Activated T-helper 2 cell treated with anti-CD3 and anti-CD28 coated beads, Interferon-gamma antibody, Interleukin-2, Interleukin-4, amounts not matched to agents 10 μg/mL and 5 μg/mL and 100 μg/mL, durations not matched to agents 14 hours and 24 hours and 36 hours (primary cell): ENCODE measurements at regions not wholly inside any gene's neighbourhood (a gene's known extent, or its start where the extent isn't known, plus 50 kb on each side); places are given as distances from the start of the nearest gene placed in this dataset.

Experiments used
- DNase-seq: peaks from one replicate; pipeline ENCODE4 v3.0.0; 2021; ENCODE audit warnings: low spot score
- H3K27ac Mint-ChIP-seq: one replicate; pipeline ENCODE4 v1.8.0; 2021; ENCODE audit warnings: mixed read lengths
- H3K27me3 Mint-ChIP-seq: one replicate; pipeline ENCODE4 v1.8.0; 2021; ENCODE audit warnings: low read depth, mixed read lengths
- H3K36me3 Mint-ChIP-seq: one replicate; pipeline ENCODE4 v1.8.0; 2021; ENCODE audit warnings: low read depth, mixed read lengths
- H3K4me1 Mint-ChIP-seq: one replicate; pipeline ENCODE4 v1.8.0; 2021; ENCODE audit warnings: low read depth, mixed read lengths
- H3K4me3 Mint-ChIP-seq: one replicate; pipeline ENCODE4 v1.8.0; 2021; ENCODE audit warnings: low read depth, mild to moderate bottlenecking, moderate library complexity, mixed read lengths
- H3K9me3 Mint-ChIP-seq: one replicate; pipeline ENCODE4 v1.8.0; 2021; ENCODE audit warnings: mixed read lengths
- intact Hi-C: fragments of 100-400 bp; cut with micrococcal nuclease; formaldehyde crosslinking; loops from one replicate; pipeline ENCODE4 v1.15.1; 2023

DNA sequence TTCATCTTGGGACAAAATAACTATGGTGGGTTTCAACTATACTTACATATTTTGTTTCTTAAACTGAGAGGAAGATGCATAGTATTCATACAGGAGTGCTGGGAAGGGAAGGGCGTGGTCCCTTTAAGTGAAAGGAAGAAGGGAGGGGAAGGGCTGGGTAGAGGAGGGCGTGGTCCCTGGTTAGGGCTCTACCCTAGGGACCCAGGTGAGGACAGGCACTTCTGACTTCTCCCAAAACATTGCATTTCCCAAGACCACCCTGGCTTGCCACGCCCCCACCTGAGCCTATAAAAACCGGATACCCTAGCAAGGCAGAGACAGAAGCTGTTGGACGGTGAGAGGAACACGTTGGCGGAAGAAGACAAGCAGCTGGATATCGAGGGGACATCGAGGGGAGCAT is 157.6 kb upstream of the PLXNA4 start:
- H3K27ac Mint-ChIP-seq, result no peak overlapping the region
- H3K4me1 Mint-ChIP-seq, result no peaks in the 10 kb centered on the region

DNA sequence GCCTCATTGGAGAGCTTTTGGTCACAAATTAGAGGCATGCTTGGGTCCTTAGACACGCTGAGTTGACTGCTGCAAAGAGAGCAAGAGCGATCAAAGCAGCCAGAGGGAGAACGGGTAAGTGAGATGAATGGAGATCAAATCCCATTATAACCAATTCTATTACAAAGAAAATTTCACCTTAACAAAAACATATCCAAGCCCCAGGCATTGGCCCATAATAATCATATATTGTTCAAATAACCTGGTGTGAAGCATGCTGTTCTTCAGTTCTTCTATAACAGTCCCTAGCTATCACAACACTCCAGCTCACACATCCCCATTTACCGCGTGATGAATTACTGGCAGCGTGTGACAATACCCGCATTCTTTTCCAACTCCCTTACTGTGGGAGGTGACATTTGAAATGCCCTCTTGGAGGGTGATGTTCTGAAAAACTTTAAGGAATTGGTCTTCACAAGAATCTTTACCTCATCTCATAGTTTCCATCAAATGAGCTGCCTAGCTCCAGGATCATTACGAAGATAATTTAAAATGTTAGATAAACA is 156.1 kb upstream of the PLXNA4 start:
- Mint-ChIP-seq H3K4me3 (no peak overlapping the region), H3K36me3 (no peaks in the 10 kb centered on the region), H3K9me3 (no peaks in the 10 kb centered on the region), H3K27me3 (peaks cover 5% of the 10 kb centered on the region), H3K27ac (no peak overlapping the region), H3K4me1 (no peaks in the 10 kb centered on the region)
- DNase-seq, result no peak
- intact Hi-C loops, result no loop called here

More for the DNA sequence above, 157.6 kb upstream of the PLXNA4 start:
- no peak for DNase-seq
- H3K9me3 Mint-ChIP-seq, result no peaks in the 10 kb centered on the region
- H3K27me3 Mint-ChIP-seq, result peaks cover 6% of the 10 kb centered on the region
- intact Hi-C loops, result no loop called here
- no peaks in the 10 kb centered on the region for H3K36me3 Mint-ChIP-seq
- no peak overlapping the region for H3K4me3 Mint-ChIP-seq

DNA sequence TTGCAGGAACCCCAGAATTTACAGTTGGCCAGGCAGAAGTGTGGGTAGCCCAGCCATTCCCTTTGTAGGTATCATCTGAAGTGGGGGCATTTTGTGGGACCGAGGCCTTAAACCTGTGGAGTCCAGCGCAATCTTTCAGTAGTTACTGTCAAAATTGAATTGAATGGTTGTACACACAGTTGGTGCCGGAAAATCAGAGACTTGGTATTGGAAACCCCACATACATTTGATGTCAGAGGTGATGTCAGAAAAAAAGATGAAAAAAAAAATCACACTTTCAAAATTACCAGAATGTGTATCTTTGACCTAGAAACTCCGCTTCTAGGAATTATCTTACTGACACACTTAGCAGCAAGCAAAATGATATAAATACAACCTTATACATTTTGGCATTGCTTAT is 153.8 kb upstream of the PLXNA4 start:
- intact Hi-C loops, result no loop called here
- H3K4me1 Mint-ChIP-seq, result no peaks in the 10 kb centered on the region
- no peaks in the 10 kb centered on the region for H3K9me3 Mint-ChIP-seq
- peaks cover 2% of the 10 kb centered on the region for H3K27me3 Mint-ChIP-seq
- no peak overlapping the region for H3K4me3 Mint-ChIP-seq
- no peak for DNase-seq
- no peaks in the 10 kb centered on the region for H3K36me3 Mint-ChIP-seq
- H3K27ac Mint-ChIP-seq, result no peak overlapping the region

DNA sequence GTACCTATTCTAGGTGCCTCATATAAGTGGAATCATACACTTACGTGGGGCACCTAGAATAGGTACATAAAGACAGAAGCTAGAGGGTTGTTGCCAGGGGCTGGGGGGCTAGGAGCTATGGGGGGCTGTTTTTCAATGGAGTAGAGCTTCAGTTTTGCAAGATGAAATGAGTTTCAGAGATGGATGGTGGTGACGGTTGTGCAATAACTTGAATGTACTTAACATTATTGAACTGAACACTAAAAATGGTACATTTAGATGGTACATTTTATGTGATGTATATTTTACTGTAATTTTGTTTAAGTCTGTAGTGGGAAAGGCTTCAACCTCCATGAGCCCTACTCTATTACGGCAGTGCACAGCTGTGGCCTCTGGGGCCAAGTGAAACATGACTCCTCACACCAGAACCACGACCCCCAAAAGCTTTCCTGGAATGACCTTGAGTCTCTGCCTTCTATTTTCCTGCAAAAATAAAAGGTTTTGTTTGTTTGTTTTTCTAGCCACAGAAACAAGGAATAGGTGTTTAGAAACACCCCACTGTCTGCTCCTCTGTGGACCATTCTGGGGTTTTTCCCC is 147.3 kb upstream of the PLXNA4 start:
- Mint-ChIP-seq H3K9me3 (peaks cover 18% of the 10 kb centered on the region), H3K27ac (no peak overlapping the region), H3K4me3 (no peak overlapping the region), H3K27me3 (no peaks in the 10 kb centered on the region), H3K4me1 (no peaks in the 10 kb centered on the region), H3K36me3 (no peaks in the 10 kb centered on the region)
- intact Hi-C loops, result no loop called here
- no peak for DNase-seq

GRCh38 chr7:132720835-132721234 is 144.6 kb upstream of the PLXNA4 start:
- Mint-ChIP-seq H3K36me3 (no peaks in the 10 kb centered on the region), H3K9me3 (peaks cover 20% of the 10 kb centered on the region), H3K4me1 (no peaks in the 10 kb centered on the region), H3K27ac (no peak overlapping the region), H3K27me3 (no peaks in the 10 kb centered on the region), H3K4me3 (no peak overlapping the region)
- DNase-seq, result no peak
- intact Hi-C loops, result no loop called here

DNA sequence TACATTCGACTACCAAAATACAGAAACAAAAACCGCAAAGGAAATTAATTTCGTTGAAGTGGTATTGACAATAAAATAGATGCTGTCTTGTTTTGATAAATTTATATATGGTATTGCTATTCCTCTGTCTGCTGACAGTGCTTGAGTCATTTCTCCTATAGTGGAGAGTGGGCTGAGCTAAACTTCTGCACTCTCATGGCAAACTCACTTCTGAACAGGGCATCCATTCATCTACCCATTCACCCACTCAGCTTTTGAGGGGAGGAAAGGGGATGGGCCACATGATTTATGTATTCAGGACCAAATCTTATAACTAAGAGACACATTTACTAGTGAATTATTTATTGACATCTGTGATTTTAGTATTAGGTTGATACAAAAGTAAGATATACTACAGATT is 137.6 kb upstream of the PLXNA4 start:
- no peaks in the 10 kb centered on the region for H3K4me1 Mint-ChIP-seq
- DNase-seq, result no peak
- no peak overlapping the region for H3K4me3 Mint-ChIP-seq
- peaks cover 2% of the 10 kb centered on the region for H3K27me3 Mint-ChIP-seq
- peaks cover 6% of the 10 kb centered on the region for H3K9me3 Mint-ChIP-seq
- H3K36me3 Mint-ChIP-seq, result no peaks in the 10 kb centered on the region
- intact Hi-C loops, result no loop called here
- H3K27ac Mint-ChIP-seq, result no peak overlapping the region

DNA sequence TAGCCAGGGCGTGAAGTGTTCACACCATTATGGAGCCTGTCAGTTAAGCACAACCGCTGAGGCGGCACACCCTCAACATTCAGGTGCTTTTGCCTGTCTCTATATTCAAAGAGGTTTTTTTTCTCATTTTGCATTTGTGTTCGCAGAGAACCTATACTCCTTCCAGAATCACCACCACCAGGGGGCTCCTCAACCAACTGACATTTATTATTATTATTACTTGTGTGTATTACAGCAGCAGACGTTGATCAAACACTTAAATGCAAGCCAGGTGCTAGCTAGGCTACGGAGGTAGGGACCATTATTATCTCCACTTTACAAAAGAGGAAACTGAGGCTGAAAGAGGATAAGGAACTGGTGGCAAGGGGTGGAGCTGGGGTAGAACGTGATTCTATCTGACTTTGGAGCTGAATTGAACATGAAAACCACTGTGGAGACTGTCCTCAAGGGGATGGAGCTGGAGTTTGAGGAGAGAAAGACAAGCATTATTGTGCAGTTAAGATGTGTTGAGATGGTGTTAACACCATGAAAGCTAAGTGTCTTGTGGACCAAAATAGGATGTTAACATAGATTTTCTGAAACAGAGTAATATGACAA is 133.8 kb upstream of the PLXNA4 start:
- Mint-ChIP-seq H3K9me3 (no peaks in the 10 kb centered on the region), H3K27ac (no peak overlapping the region), H3K4me3 (no peak overlapping the region), H3K4me1 (no peaks in the 10 kb centered on the region), H3K27me3 (peaks cover 2% of the 10 kb centered on the region), H3K36me3 (no peaks in the 10 kb centered on the region)
- intact Hi-C loops, result no loop called here
- no peak for DNase-seq

- Mint-ChIP-seq H3K9me3 (no peaks in the 10 kb centered on the region), H3K27me3 (peaks cover 2% of the 10 kb centered on the region), H3K36me3 (no peaks in the 10 kb centered on the region), H3K27ac (no peak overlapping the region), H3K4me3 (no peak overlapping the region), H3K4me1 (no peaks in the 10 kb centered on the region)
- DNase-seq, result no peak
- intact Hi-C loops, result no loop called here
Observed at GRCh38 chr7:132708470-132708869, 132.2 kb upstream of the PLXNA4 start.

- H3K9me3 Mint-ChIP-seq, result no peaks in the 10 kb centered on the region
- no peak overlapping the region for H3K4me3 Mint-ChIP-seq
- H3K27ac Mint-ChIP-seq, result no peak overlapping the region
- intact Hi-C loops, result no loop called here
- H3K36me3 Mint-ChIP-seq, result no peaks in the 10 kb centered on the region
- H3K27me3 Mint-ChIP-seq, result peaks cover 2% of the 10 kb centered on the region
- H3K4me1 Mint-ChIP-seq, result no peaks in the 10 kb centered on the region
- DNase-seq, result no peak
Observed at GRCh38 chr7:132705146-132705545, 128.9 kb upstream of the PLXNA4 start.

GRCh38 chr7:132703742-132704141 is 127.5 kb upstream of the PLXNA4 start:
- no peaks in the 10 kb centered on the region for H3K36me3 Mint-ChIP-seq
- intact Hi-C loops, result no loop called here
- no peaks in the 10 kb centered on the region for H3K27me3 Mint-ChIP-seq
- no peak for DNase-seq
- H3K4me1 Mint-ChIP-seq, result no peaks in the 10 kb centered on the region
- no peak overlapping the region for H3K27ac Mint-ChIP-seq
- H3K4me3 Mint-ChIP-seq, result no peak overlapping the region
- H3K9me3 Mint-ChIP-seq, result no peaks in the 10 kb centered on the region

DNA sequence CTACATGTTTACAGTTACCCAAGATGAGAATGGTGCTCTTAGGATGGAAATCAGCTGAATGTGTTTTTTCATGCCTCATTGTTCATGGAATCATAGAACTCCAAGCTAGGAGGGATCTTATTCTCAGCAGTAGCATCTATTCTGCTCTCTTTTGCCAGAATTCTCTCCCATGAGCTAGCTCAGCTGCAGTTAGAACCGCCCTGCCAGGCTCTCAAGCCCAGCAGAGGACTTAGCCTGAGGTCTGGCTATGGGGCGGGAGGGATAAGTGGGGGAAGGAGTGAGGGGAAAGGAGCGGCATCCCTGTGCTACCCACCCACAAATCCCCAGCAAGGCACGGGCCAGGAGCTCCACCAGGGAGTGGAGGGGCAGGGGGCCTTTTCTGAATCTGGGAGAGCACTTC is 120.7 kb upstream of the PLXNA4 start:
- intact Hi-C loops, result no loop called here
- no peaks in the 10 kb centered on the region for H3K36me3 Mint-ChIP-seq
- H3K27ac Mint-ChIP-seq, result no peak overlapping the region
- H3K4me1 Mint-ChIP-seq, result no peaks in the 10 kb centered on the region
- no peak for DNase-seq
- no peak overlapping the region for H3K4me3 Mint-ChIP-seq
- no peaks in the 10 kb centered on the region for H3K27me3 Mint-ChIP-seq
- no peaks in the 10 kb centered on the region for H3K9me3 Mint-ChIP-seq

GRCh38 chr7:132696332-132696731 is 120.1 kb upstream of the PLXNA4 start:
- Mint-ChIP-seq H3K27ac (no peak overlapping the region), H3K9me3 (no peaks in the 10 kb centered on the region), H3K36me3 (no peaks in the 10 kb centered on the region), H3K27me3 (no peaks in the 10 kb centered on the region), H3K4me3 (no peak overlapping the region), H3K4me1 (no peaks in the 10 kb centered on the region)
- no peak for DNase-seq
- intact Hi-C loops, result no loop called here

GRCh38 chr7:132691201-132691600 is 114.9 kb upstream of the PLXNA4 start:
- Mint-ChIP-seq H3K27me3 (peaks cover 5% of the 10 kb centered on the region), H3K9me3 (no peaks in the 10 kb centered on the region), H3K27ac (no peak overlapping the region), H3K36me3 (no peaks in the 10 kb centered on the region), H3K4me3 (no peak overlapping the region), H3K4me1 (no peaks in the 10 kb centered on the region)
- intact Hi-C loops, result no loop called here
- no peak for DNase-seq
